Endothelial cell of umbilical vein (primary cell): ENCODE measurements at regions not wholly inside any gene's neighbourhood (a gene's known extent, or its start where the extent isn't known, plus 50 kb on each side); places are given as distances from the start of the nearest gene placed in this dataset.

ENCODE experiments used
- BruUV-seq: library from RNA; stranded (reverse); fragments of 400-500 nt; replicated peaks from 2 replicates; lab custom pipeline; 2021; lab: Mats Ljungman, UMichigan
- CTCF ChIA-PET: fragments of 300-600, 350-600 bp; sonication (Branson Sonifier 250); formaldehyde crosslinking; loops from one replicate; lab custom pipeline; 2021; ENCODE audit warnings: antibody characterized with exemption, inconsistent platforms; lab: Charles Lee
- POLR2A ChIA-PET: fragments of 300-600, 350-600 bp; sonication (Branson Sonifier 250); formaldehyde crosslinking; loops from one replicate; lab custom pipeline; 2021; ENCODE audit warnings: antibody characterized with exemption, inconsistent platforms; lab: Charles Lee
- DNase-seq: peaks from one replicate; pipeline ENCODE4 v3.0.0-alpha.2; 2011; ENCODE audit warnings: low read depth, low spot score
- FAIRE-seq: peaks from 2 replicates; lab custom pipeline; 2011; peaks lifted over from hg19 to GRCh38; lab: Jason Lieb, UNC
- H2AFZ ChIP-seq: 2 replicates; pipeline ENCODE4 v1.6.0; 2012; ENCODE audit warnings: low read depth, low read length, control low read depth, inconsistent platforms
- H3K27ac ChIP-seq: 2 replicates; pipeline ENCODE4 v1.5.1; 2011; ENCODE audit warnings: low read depth, mild to moderate bottlenecking, control low read depth, low read length, moderate library complexity; ENCODE audit not compliant: insufficient read depth
- H3K27me3 ChIP-seq, 2 experiments: 2 replicates each; pipeline versions ENCODE4 v1.6.0 to v1.6.1; 2011; ENCODE audit warnings: low read length in 2 of 2, mixed read lengths in 1 of 2; ENCODE audit not compliant: control insufficient read depth in 2 of 2, insufficient read depth in 2 of 2
- H3K36me3 ChIP-seq, 2 experiments: 2 replicates in 1 of 2; 3 replicates in 1 of 2; pipeline ENCODE4 v1.5.1; 2011; ENCODE audit warnings: low read length in 2 of 2, mild to moderate bottlenecking in 1 of 2, moderate library complexity in 1 of 2; ENCODE audit not compliant: control insufficient read depth in 2 of 2, insufficient read depth in 2 of 2; ENCODE audit errors: extremely low read depth in 1 of 2
- H3K4me1 ChIP-seq: 3 replicates; pipeline ENCODE4 v1.5.1; 2011; ENCODE audit warnings: mild to moderate bottlenecking, low read length; ENCODE audit not compliant: control insufficient read depth, insufficient read depth; ENCODE audit errors: extremely low read depth
- H3K4me2 ChIP-seq: 2 replicates; pipeline ENCODE4 v1.6.1; 2011; ENCODE audit warnings: low read length, control low read depth, mixed read lengths; ENCODE audit not compliant: insufficient read depth
- H3K4me3 ChIP-seq, 3 experiments: fragments of 200-600 bp in 1 of 3; sonication (generic), shearing (Covaris generic) in 1 of 3; replicated peaks in 1 of 3; 2 replicates each; pipeline ENCODE4 v1.5.1; 2011 to 2016; ENCODE audit warnings: control low read depth in 3 of 3, low read length in 3 of 3, mild to moderate bottlenecking in 2 of 3, inconsistent platforms in 1 of 3, low read depth in 1 of 3, moderate library complexity in 1 of 3; ENCODE audit not compliant: insufficient read depth in 1 of 3
- H3K79me2 ChIP-seq: 2 replicates; pipeline ENCODE4 v1.6.0; 2012; ENCODE audit warnings: low read length, inconsistent platforms; ENCODE audit not compliant: control insufficient read depth, insufficient read depth
- H3K9ac ChIP-seq: replicated peaks from 2 replicates; pipeline ENCODE3; 2011; ENCODE audit warnings: low read length, control low read depth; ENCODE audit not compliant: insufficient read depth; ENCODE audit errors: extremely low read depth
- H3K9me1 ChIP-seq: replicated peaks from 3 replicates; pipeline ENCODE4 v1.6.0; 2011; ENCODE audit warnings: mild to moderate bottlenecking, low read length; ENCODE audit not compliant: control insufficient read depth, insufficient read depth; ENCODE audit errors: extremely low read depth
- H3K9me3 ChIP-seq: replicated peaks from 2 replicates; pipeline ENCODE4 v1.5.1; 2012; ENCODE audit warnings: low read length, inconsistent platforms; ENCODE audit not compliant: control insufficient read depth, insufficient read depth
- H4K20me1 ChIP-seq: replicated peaks from 2 replicates; pipeline ENCODE3; 2011; ENCODE audit warnings: mild to moderate bottlenecking, low read length; ENCODE audit not compliant: control insufficient read depth, insufficient read depth; ENCODE audit errors: extremely low read depth
- CTCF ChIP-seq, 2 donors: IDR thresholded peaks; 1 replicate in 1 of 2; 2 replicates in 1 of 2; pipeline ENCODE4 v1.5.1; 2011; ENCODE audit warnings: low read length in 2 of 2, mild to moderate bottlenecking in 2 of 2, moderate library complexity in 2 of 2, control low read depth in 1 of 2, inconsistent platforms in 1 of 2, low read depth in 1 of 2; ENCODE audit not compliant: insufficient read depth in 1 of 2; ENCODE audit errors: extremely low read depth in 1 of 2
- EZH2 ChIP-seq: IDR thresholded peaks from 2 replicates; pipeline ENCODE4 v1.6.1; 2012; ENCODE audit warnings: borderline replicate concordance, low read depth, mild to moderate bottlenecking, moderate library complexity, low read length, inconsistent platforms; ENCODE audit not compliant: severe bottlenecking
- FOS ChIP-seq: IDR thresholded peaks from 2 replicates; pipeline ENCODE4 v1.6.1; 2011; ENCODE audit warnings: mild to moderate bottlenecking, low read length, moderate library complexity, borderline replicate concordance; ENCODE audit not compliant: insufficient read depth
- GATA2 ChIP-seq: IDR thresholded peaks from 2 replicates; pipeline ENCODE4 v1.7.0; 2011; ENCODE audit warnings: low read depth, mild to moderate bottlenecking, moderate library complexity, mixed read lengths, low read length; ENCODE audit not compliant: insufficient read length, insufficient read depth
- JUN ChIP-seq: IDR thresholded peaks from 2 replicates; pipeline ENCODE4 v1.6.1; 2011; ENCODE audit warnings: borderline replicate concordance, low read depth; ENCODE audit not compliant: insufficient read length, insufficient read depth
- MAX ChIP-seq: IDR thresholded peaks from 2 replicates; pipeline ENCODE4 v1.6.1; 2011; ENCODE audit not compliant: insufficient read depth, insufficient read length
- MYC ChIP-seq: IDR thresholded peaks from one replicate; pipeline ENCODE4 v1.6.1; 2011; ENCODE audit warnings: mild to moderate bottlenecking, low read depth, low read length
- POLR2A ChIP-seq: IDR thresholded peaks from 2 replicates; pipeline ENCODE4 v1.6.1; 2012; ENCODE audit warnings: low read depth, mild to moderate bottlenecking, control low read depth, low read length
- POLR2AphosphoS5 ChIP-seq: IDR thresholded peaks from 2 replicates; pipeline ENCODE4 v1.6.1; 2012; ENCODE audit warnings: low read depth, mild to moderate bottlenecking, control low read depth, low read length, moderate library complexity; ENCODE audit not compliant: insufficient read depth
- dilution Hi-C: fragments of 300-500 bp; cut with MboI; formaldehyde crosslinking; loops from one replicate; pipeline ENCODE4 v1.15.0; 2019; ENCODE audit warnings: low sequenced_read_pairs; ENCODE audit not compliant: extremely low pct_ligation_motif_present
- intact Hi-C: fragments of 100-400 bp; cut with micrococcal nuclease; formaldehyde crosslinking; loops from one replicate; pipeline ENCODE4 v1.10.0; 2022

- Histone ChIP-seq H3K9me3 (no peaks in the 10 kb centered on the region), H3K9ac (no peak overlapping the region), H3K36me3 (no peaks in the 10 kb centered on the region), H3K4me3 (no peak overlapping the region), H3K79me2 (no peaks in the 10 kb centered on the region), H3K4me1 (no peaks in the 10 kb centered on the region), H4K20me1 (no peaks in the 10 kb centered on the region), H3K27me3 (no peaks in the 10 kb centered on the region), H3K4me2 (no peak overlapping the region), H3K9me1 (no peaks in the 10 kb centered on the region), H3K27ac (no peak overlapping the region), H2AFZ (no peak overlapping the region)
- FAIRE-seq (no peak), DNase-seq (no peak)
- dilution Hi-C loops (no loop called here), intact Hi-C loops (no loop called here)
- CTCF ChIA-PET: no interaction called here
- BruUV-seq: no TSS peak
- TF ChIP-seq JUN (no peak), EZH2 (no peak), MAX (no peak), CTCF (IDR thresholded peaks at IDR 0.05; ENCODE audit: extremely low read depth in 1 of 2, insufficient read depth in 1 of 2, low read depth in 1 of 2, low read length in 2 of 2) (no peak), POLR2AphosphoS5 (no peak), FOS (no peak), MYC (no peak), GATA2 (no peak), POLR2A (no peak)
- POLR2A ChIA-PET: no interaction called here
Measured at GRCh38 chr13:99834246-99834645, 137.3 kb downstream of the ZIC5 start.
